HG03432 (cell line): ENCODE measurements at regions not wholly inside any gene's neighbourhood (a gene's known extent, or its start where the extent isn't known, plus 50 kb on each side); places are given as distances from the start of the nearest gene placed in this dataset.

Source experiments
- ATAC-seq: cut with Tn5 transposase; IDR thresholded peaks from one replicate; pipeline ENCODE4 v1.9.1; 2021; ENCODE audit warnings: mild to moderate bottlenecking, moderate library complexity; ENCODE audit not compliant: unreplicated experiment

DNA sequence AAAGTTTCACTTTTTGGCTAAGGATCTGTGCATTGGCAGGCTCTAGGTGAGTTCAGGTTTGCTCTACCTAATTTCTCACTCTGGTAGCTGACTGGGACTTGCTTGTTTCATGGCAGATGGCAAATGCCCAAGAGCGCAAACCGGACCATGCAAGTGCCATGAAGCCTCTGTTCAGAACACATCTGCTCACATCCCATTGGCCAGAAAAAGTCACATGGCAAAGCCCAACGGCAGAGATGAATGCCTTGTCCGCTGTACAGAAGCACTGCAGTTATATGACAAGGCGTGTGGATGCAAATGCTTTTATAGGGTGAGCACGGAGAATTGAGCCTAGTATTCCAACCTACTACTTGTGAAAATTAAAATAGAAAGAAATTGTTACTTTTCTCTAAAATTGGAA lies 202.2 kb upstream of the HMGA2 start:
- ATAC-seq = no peak

DNA sequence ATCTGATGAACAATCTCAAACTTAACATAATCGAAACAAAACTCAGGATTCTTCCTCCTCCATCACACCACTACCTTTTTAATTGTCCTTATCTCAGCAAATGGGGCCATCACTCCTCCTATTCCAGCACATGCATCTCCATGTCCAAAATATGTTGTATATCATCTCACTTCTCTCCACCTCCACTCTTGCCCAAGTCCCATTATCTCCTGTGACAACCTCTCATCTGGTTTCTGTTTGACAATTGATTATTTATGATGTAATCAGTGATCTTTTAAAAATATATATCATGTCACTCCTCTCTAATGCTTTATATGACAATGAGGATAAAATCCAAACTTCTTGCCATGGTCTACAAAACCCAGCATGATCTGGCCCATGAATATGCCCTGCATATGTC lies 200.8 kb upstream of the HMGA2 start:
- no peak for ATAC-seq

DNA sequence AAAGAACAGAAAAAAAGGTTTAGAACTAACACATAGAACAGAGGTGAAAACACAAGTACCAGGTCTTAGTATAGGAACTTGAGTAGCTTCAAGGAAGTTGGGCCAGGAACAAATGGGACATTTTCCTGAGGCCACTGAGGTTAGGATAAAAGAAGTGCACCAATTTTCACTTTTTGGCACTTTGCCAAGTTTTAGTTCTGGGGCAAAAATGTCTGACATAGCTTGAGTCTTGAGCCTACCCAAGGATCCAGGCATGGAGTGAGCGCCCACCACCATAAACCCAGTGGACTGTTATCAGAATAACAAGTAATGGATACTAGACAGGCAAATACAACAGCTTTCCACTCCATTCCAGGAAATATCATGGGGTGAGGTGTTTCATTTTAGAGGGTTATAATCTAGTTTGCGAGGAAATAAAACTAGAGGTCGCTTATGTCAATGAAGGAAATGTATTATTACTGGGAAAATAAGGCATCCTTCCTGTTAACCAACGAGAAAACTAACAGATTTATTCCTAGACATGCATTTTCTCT lies 199.7 kb upstream of the HMGA2 start:
- ATAC-seq = no peak

DNA sequence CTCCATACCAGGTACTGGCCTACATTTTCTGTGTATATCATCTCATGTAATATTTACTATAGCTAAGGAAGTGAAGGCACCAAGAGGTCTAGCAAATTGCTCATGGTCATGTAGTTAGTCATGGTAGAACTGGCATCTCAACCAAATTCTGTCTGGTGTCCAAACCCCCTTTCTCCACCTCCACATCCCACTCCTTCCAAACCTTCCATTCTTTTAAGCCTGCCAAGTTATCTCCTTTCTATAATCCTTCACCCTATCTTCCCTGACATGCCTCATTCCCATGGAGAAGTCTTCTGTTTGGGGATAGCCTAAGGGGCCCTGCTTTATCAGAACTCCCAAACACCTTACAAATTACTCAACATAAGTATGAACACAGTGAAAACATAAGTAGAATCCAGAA lies 196.2 kb upstream of the HMGA2 start:
- ATAC-seq = no peak

DNA sequence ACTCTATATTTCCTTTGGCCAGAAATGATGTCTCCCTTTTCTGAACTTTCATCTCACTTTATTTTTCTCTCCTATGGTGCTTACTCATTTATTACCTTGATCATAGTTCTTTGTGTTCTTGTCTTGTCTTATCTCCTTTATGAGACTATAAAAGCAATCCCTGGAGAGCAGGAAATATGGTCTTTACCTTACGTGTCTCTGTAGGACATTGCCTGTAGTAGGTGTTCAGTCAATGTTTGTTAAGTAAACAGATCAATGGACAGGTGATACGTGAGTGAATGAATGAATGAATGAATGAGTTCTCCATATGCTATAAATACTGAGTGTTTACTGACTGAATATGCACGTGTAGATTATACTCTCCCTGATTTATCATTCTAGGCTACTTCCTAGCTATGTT lies 193.7 kb upstream of the HMGA2 start:
- no peak for ATAC-seq

DNA sequence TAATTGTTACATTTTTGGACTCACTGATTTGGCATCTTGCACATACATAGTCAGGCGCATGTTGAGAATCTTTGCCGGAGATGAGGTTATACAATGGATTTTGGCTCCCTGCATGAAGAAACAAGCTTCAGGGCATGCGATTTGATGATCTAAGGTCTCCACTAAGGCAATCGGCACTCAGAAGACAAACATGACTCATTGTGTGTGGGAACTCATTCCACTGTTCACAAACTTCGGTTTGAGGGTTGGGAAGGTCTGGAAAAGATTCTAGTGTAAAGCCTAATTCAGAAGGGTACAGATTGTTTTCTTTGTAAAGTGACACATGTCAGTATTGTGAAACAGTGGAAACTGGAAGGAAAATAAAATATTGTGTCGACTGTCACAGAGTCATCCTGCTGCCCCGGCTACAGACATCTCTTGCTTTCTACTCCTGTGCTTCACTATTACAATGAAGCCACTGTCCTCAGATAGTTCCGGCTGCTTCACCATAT lies 192.6 kb upstream of the HMGA2 start:
- ATAC-seq = no peak

DNA sequence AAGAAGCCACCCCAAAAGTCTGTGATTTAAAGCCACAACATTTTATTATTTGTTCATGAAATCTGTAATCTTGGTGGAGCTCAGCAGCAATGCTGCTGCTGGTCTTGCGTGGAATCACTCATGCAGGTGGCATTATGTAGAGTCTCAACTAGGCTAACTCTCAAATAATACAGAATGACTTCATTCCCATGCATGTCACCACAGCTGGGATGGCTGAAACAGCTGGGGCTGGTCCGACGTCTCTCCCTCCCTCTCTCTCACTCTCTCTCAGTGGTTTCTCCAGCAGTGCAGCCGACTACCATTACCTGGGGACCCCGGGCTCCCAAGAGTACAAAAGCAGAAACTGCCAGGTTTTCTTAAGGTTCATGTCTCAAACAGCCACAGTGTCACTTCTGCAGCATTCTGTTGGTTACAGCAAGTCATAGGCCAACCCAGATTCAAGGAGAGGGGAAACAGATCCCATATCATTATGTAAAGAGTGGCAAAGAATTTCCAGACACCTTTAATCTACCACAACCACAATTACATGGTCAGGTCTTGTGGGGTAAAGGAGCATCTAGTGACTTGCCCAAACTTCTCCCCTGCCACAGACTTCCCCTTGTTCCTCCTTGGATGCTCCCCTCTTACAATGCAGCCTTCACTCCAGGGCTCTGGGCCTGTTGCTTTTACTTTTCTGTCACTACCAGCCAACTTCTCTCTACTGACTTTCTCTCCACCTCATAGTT lies 192.0 kb upstream of the HMGA2 start:
- no peak for ATAC-seq

DNA sequence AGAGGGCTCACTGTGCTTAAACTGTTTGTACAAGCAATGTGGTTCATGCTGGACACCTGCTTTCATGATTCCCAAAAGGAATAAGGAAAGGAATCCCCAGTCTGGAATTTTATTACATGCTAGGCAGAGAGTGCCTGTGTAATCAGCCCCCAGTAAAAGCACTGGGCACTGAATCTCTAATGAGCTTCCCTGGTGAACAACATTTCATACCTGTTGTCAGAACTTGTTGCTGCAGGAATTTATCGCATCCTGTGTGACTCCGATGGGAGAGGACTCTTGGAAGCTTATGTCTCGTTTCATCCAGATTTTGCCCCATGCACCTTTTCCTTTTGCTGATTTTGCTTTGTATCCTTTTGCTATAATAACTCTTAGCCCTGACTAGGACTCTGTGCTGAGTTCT lies 190.2 kb upstream of the HMGA2 start:
- ATAC-seq = no peak

DNA sequence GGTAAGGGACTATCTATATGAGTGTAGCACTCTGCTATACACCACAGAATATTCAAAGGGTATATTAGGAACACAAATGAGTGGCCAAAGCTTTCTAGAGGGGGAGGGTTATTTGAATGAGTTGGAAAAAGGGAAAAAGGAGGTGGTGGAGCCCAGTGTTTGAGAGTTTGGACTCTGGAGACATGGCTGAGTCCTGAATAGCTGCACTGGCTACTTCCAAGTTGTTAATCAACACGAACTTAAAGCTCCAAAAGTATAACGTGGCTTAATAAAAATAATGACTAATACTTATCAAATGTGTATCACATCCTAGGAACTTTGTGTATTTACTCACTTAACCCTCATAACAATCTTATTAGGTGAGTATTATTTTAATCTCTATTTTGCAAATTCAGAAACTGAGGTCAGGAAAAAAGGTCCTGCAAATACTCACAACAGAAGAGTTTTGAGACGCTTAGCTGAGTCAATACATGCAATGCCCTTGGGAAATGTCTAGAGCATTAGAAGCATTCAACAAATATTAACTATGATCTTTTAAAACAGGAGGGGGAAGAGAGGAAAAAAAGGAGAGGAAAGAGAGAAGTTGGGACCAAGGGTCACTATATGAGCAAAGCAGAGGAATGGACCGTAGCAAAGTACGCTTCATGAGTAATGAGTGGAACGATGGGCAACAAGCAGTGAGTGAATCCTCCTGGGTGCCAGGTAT lies 189.5 kb upstream of the HMGA2 start:
- ATAC-seq = no peak

DNA sequence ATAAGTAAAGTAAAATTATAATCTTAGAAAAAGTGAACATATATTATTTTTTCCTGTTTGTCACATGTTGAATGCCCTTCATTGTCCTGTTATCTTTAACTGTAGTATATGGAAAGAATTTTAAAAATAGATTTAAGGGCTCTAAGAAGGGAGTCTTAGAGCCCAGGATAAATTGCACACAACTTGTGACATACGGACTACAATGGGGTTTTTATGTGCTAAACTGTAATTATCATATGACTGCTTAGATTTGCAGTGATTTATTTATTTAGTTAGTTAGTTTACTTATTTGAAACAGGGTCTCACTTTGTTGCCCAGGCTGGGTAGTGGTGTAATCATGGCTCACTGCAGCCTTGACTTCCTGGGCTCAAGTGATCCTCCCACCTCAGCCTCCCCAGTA lies 187.8 kb upstream of the HMGA2 start:
- ATAC-seq = no peak

DNA sequence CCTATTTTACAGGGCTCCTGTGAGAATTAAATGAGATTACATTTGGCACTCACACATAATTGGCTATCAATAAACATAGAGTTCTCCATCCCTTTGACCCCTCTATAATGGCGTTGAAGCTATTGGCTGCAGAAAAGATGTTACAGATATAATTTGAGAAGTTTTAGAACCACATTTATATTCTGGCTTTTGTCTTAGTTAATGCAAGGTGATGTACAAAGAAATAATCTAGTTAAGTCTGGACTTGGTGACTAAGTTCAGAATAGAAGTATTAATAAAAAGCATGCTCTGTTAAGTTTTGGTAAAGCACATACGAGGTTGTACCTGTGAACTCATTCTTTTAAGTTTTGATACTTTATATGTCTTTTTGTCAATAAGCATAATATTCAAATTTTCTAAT lies 187.1 kb upstream of the HMGA2 start:
- ATAC-seq = no peak

DNA sequence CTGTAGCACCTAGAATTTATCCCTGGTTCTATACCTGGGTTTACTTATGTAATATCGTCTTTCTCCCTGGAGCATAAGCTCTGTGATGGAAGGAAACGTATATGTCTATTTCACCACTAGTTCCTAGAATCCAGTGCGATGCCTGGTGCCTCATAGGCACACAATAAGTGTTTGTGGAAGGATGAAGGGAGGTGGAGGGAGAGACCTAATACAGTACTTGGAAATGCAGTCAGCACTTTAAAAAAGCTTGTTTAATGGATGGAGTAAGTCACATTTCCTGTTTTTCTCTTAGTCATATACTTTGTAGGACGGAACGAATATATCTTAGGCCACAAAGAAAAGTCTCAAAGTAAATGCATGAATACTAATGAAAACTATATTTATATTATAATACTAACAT lies 186.5 kb upstream of the HMGA2 start:
- no peak for ATAC-seq

DNA sequence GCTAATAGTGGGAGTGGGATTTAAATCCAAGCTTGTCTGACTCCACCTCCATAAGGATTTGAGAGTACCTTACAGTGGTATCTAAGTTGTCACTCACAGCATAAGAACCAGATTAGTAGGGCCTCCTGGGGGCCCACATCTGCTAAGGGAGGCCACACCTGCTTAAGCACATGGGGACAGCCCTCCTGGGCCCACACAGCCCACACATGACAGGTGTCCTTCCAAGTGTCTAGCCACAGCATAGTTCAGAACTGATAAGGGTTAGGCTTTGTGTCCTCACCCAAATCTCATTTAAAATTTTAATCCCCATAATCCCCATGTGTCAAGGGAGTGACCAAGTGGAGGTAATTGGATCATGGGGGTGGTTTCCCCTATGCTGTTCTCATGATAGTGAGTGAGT lies 186.0 kb upstream of the HMGA2 start:
- no peak for ATAC-seq

DNA sequence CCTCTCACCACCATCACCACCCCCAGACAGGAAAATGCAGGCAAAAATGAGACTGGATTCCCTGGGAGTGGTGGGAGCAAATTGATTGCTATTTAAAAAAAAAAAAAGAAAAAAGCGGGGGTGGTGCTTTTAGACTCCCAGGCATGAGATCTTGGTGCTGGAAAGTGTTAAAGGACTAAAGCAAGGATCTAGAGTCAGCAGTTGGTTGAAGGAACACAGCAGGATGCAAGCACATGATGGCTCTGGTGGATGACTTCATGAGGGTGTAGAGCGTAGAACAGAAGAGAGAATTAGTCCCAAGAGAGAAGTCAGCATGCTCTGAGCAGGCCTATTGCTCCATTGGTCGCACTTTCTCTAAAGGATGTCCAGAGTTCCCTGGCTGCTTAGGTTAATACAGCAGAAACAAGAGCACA lies 183.8 kb upstream of the HMGA2 start:
- ATAC-seq = no peak

DNA sequence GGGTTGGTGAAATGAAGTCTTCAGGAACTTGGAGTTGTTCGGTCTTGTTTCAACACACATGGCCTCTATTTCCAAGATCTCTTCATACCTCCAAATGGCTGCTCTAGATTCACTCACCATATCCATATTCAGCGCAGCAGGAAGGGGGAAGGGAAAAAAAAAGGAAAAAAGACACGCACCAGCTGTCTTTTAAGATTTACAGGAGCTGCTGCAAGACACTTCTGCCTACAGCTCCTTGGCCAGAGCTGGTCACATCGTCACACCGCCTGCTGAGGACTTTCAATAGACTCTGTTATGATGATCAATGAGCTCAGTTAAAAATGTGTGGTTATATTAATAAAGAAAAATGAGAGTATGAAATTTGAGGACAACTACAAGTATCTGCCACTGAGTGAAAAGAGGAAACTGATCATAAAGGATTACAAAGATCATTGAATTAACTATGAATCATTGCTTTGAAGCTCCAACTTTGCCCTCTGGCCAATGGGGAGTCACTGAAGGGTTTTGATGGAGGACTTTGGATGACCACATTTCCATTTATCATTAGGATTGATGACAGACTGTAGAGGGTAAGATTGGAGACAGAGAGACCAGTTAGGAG lies 182.1 kb upstream of the HMGA2 start:
- ATAC-seq = no peak

DNA sequence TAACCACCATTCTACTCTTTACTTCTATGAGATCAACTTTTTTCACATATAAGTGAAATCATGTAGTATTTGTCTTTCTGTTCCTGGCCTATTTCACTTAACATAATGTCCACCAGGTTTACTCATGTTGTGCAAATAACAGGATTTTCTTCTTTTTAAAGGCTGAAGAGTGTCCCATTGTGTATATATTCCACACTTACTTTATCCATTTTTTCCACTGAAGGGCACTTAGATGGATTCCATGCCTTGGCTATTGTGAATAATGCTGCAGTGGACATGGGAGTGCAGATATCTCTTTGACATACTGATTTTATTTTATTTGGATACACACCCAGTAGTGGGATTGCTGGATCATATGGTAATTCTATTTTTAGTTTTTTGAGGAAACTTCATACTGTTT lies 181.1 kb upstream of the HMGA2 start:
- ATAC-seq = no peak

DNA sequence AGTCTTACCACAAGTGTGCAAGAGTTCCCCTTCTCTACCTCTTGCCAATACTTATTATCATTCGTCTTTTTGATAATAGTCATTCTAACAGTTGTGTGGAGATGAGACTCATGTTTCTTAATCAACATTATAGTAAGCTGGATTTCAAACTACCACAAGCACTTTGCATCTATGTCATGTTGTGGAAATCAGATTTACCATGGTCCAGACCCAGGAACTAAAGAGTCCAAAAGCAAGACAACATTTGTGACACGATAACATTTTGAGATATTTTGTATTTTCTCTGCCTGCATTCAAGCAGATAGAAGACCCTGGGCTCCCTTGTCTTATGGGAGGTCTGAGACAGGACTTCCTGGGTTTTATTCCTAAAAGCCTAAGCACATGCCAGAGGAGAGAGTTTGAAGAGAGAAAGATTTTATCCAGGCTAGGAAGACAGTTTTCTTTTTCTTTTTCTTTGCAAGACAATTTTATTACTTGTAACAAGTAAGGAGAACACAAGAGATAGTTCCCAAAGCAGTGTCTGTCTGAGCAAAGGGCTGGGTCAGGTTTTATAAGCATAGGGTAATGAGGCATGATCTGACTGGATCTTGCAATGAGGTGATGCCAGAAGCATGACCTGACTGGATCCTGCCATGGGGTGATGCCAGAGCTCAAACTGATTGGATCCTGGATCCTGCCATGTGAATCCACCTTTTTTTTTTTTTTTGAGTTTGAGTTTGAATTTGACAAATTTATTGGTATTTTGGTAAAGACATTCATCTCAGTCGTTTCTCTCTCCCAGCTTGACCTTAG lies 180.5 kb upstream of the HMGA2 start:
- ATAC-seq = no peak

DNA sequence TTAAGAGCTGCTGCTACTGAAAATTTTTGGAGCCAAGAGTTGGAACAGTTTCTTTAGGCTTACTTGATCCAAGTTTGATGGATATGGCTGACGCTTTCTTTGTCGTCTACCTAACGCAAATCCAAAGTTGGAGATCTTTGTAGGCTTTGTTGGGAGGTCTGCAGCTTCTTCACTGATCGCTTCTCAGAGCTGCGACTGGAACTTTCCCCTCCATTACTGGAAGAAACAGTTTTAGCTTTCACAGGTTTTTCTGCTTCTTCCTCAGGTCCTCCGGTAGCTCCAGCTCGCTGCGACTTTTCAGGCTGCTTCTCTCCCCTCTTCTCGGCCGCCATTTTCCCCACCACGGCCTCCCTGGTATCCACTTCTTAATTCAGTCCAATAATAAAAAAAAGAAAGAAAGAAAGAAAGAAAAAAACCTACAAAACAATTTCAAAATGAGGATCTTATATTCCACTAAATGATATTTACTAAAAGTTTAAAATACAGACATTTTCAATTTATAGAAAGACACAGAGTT lies 178.1 kb upstream of the HMGA2 start:
- no peak for ATAC-seq

DNA sequence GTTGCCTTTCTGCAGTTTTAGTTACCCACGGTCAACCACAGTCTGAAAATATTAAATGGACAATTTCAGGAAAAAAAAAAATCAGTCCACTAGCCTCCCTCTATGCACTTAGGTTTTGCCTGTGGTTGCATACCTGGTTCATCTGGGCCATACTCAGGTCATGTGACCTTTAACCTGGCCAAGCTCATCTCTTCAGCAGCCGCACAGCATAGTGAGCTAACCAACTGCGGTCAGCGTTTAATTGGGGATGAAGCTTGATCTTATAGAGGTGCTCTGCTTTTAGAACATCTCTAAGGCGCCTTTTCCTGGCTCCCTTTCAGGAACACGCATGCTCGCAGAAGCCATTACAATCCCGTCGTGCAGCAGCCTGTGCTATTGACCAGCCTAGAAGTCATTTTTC lies 177.2 kb upstream of the HMGA2 start:
- ATAC-seq = no peak

DNA sequence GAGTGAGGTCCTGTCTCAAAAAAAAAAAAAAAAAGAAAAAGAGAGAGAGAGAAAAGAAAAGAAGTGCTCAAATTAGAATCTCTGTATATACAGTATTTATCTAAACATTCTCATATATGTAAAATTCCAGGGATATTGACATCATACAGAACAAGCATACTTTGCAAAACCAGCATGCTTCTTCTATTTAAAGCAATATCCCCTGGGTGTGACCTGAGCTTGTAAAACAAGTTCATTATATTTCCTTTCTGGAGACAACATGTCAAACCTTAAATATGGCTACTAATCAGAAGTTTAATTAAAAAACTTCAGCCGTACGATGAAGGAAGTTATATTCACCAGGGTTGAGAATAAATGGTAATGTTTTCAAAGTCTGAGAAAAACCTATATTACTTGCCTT lies 175.8 kb upstream of the HMGA2 start:
- ATAC-seq = no peak

DNA sequence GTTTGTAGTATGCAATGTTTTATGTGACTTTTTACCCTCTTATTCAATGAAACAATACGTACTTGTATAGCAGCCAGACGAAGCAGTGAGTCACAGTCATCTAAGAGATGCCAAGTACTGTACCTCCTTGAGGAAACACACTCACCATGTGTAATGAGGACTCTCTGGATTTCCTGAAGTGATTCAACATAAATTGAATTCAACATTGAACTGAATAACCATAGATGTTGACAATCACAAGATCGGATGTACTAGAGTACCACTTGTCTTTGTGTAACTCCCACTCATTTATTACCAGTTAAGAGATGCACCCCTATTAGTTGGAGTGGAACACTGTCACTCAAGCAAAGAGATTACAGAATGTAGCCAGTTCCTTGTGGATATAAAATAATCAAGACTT lies 175.2 kb upstream of the HMGA2 start:
- no peak for ATAC-seq
